Ascending aorta (tissue), 2 donors: ENCODE measurements at regions not wholly inside any gene's neighbourhood (a gene's known extent, or its start where the extent isn't known, plus 50 kb on each side); places are given as distances from the start of the nearest gene placed in this dataset.

ENCODE experiments used
- DNase-seq, 2 donors: peaks; one replicate each; pipeline ENCODE4 v3.0.0-alpha.2; 2019; ENCODE audit warnings: low spot score in 2 of 2
- H3K27ac ChIP-seq, 2 donors: fragments of 200-600 bp; sonication (generic); one replicate each; pipeline ENCODE4 v1.5.1; 2016 to 2017; ENCODE audit warnings: mild to moderate bottlenecking in 1 of 2
- H3K27me3 ChIP-seq: fragments of 200-600 bp; sonication (generic); one replicate; pipeline ENCODE4 v1.5.1; 2017
- H3K36me3 ChIP-seq, 2 donors: fragments of 200-600 bp; sonication (generic); one replicate each; pipeline ENCODE4 v1.5.1; 2016
- H3K4me1 ChIP-seq, 2 donors: fragments of 200-600 bp; sonication (generic); one replicate each; pipeline ENCODE4 v1.5.1; 2016 to 2017; ENCODE audit warnings: mild to moderate bottlenecking in 1 of 2
- H3K4me3 ChIP-seq, 2 donors: fragments of 200-600 bp; sonication (generic); one replicate each; pipeline ENCODE4 v1.5.1; 2016 to 2017; ENCODE audit warnings: mild to moderate bottlenecking in 1 of 2
- H3K9me3 ChIP-seq, 2 donors: fragments of 200-600 bp; sonication (generic); one replicate each; pipeline ENCODE4 v1.5.1; 2016
- CTCF ChIP-seq, 3 experiments: fragments of 200-600 bp in 2 of 3; fragments of 450-650 bp in 1 of 3; sonication (generic) in 2 of 3; IDR thresholded peaks; one replicate each; pipeline ENCODE4 v1.5.1; 2016 to 2019; ENCODE audit warnings: antibody characterized with exemption in 3 of 3, mild to moderate bottlenecking in 1 of 3, moderate library complexity in 1 of 3
- intact Hi-C: fragments of 100-400 bp; cut with DNase I; formaldehyde crosslinking; loops from one replicate; pipeline ENCODE4 v1.15.1; 2023

GRCh38 chr3:88596451-88596850, 446.7 kb downstream of the C3orf38 start:
- H3K9me3 ChIP-seq = no peaks in the 10 kb centered on the region
- H3K27me3 ChIP-seq = no peaks in the 10 kb centered on the region
- no peak for DNase-seq
- H3K27ac ChIP-seq = no peak overlapping the region
- no peak overlapping the region for H3K4me3 ChIP-seq
- no peaks in the 10 kb centered on the region for H3K36me3 ChIP-seq
- TF ChIP-seq CTCF (IDR thresholded peaks at IDR 0.05) = no peak
- intact Hi-C loops = no loop called here
- H3K4me1 ChIP-seq = no peaks in the 10 kb centered on the region

GRCh38 chr3:88610820-88611219, 461.1 kb downstream of the C3orf38 start:
- intact Hi-C loops = no loop called here
- no peak for DNase-seq
- Histone ChIP-seq H3K36me3 (no peaks in the 10 kb centered on the region), H3K9me3 (no peaks in the 10 kb centered on the region), H3K27me3 (no peaks in the 10 kb centered on the region), H3K27ac (no peak overlapping the region), H3K4me1 (no peaks in the 10 kb centered on the region), H3K4me3 (no peak overlapping the region)
- no peak for TF ChIP-seq CTCF (IDR thresholded peaks at IDR 0.05)

GRCh38 chr3:88611826-88612326, 462.1 kb downstream of the C3orf38 start:
- H3K27ac ChIP-seq = no peak overlapping the region
- no peak for DNase-seq
- no peaks in the 10 kb centered on the region for H3K9me3 ChIP-seq
- intact Hi-C loops = no loop called here
- H3K4me1 ChIP-seq = no peaks in the 10 kb centered on the region
- no peak for TF ChIP-seq CTCF (IDR thresholded peaks at IDR 0.05)
- H3K4me3 ChIP-seq = no peak overlapping the region
- no peaks in the 10 kb centered on the region for H3K27me3 ChIP-seq
- H3K36me3 ChIP-seq = no peaks in the 10 kb centered on the region

GRCh38 chr3:88616413-88616812, 466.7 kb downstream of the C3orf38 start:
- H3K4me1 ChIP-seq = no peaks in the 10 kb centered on the region
- H3K27ac ChIP-seq = no peak overlapping the region
- no peaks in the 10 kb centered on the region for H3K27me3 ChIP-seq
- H3K36me3 ChIP-seq = no peaks in the 10 kb centered on the region
- H3K4me3 ChIP-seq = no peak overlapping the region
- no peak for TF ChIP-seq CTCF (IDR thresholded peaks at IDR 0.05)
- intact Hi-C loops = no loop called here
- no peaks in the 10 kb centered on the region for H3K9me3 ChIP-seq
- DNase-seq = no peak

- DNase-seq = no peak
- H3K4me3 ChIP-seq = no peak overlapping the region
- no peaks in the 10 kb centered on the region for H3K27me3 ChIP-seq
- no peaks in the 10 kb centered on the region for H3K36me3 ChIP-seq
- H3K9me3 ChIP-seq = no peaks in the 10 kb centered on the region
- TF ChIP-seq CTCF (IDR thresholded peaks at IDR 0.05) = no peak
- no peak overlapping the region for H3K27ac ChIP-seq
- intact Hi-C loops = no loop called here
- no peaks in the 10 kb centered on the region for H3K4me1 ChIP-seq
Observed at GRCh38 chr3:88617283-88617682, 467.5 kb downstream of the C3orf38 start.

GRCh38 chr3:88618021-88618645, 468.4 kb downstream of the C3orf38 start:
- Histone ChIP-seq H3K36me3 (no peaks in the 10 kb centered on the region), H3K4me1 (no peaks in the 10 kb centered on the region), H3K4me3 (no peak overlapping the region), H3K27ac (no peak overlapping the region), H3K27me3 (no peaks in the 10 kb centered on the region), H3K9me3 (no peaks in the 10 kb centered on the region)
- no peak for TF ChIP-seq CTCF (IDR thresholded peaks at IDR 0.05)
- DNase-seq = no peak
- intact Hi-C loops = no loop called here
